ENCODE measurements at regions not wholly inside any gene's neighbourhood (a gene's known extent, or its start where the extent isn't known, plus 50 kb on each side); places are given as distances from the start of the nearest gene placed in this dataset.
A peak's percentile ranks its signal among the peaks of the same experiment; 100 is the strongest.

- Histone ChIP-seq H3K27ac (ENCODE audit: insufficient read depth in 1 of 2, low read depth in 1 of 2, low read length in 2 of 2, poor library complexity in 1 of 2, severe bottlenecking in 2 of 2) (no peak overlapping the region), H3K36me3 (ENCODE audit: control insufficient read depth in 4 of 4, insufficient read depth in 4 of 4, low read length in 3 of 4) (no peaks in the 10 kb centered on the region), H3K4me1 (ENCODE audit: control extremely low read depth in 1 of 4, control insufficient read depth in 4 of 4, insufficient read depth in 4 of 4, low read length in 3 of 4) (peaks cover 0 to 2% (median 0%) of the 10 kb centered on the region in 4 experiments), H3K4me3 (ENCODE audit: control insufficient read depth in 1 of 7, extremely low read depth in 1 of 7, insufficient read depth in 4 of 7, low read depth in 2 of 7, low read length in 6 of 7) (no peak overlapping the region), H3K9me3 (ENCODE audit: control extremely low read depth in 1 of 5, control insufficient read depth in 4 of 5, insufficient read depth in 2 of 5, low read depth in 1 of 5, low read length in 4 of 5) (peaks cover 0 to 3% (median 0%) of the 10 kb centered on the region in 5 experiments), H3K27me3 (replicated peaks in 2 of 5; ENCODE audit: control insufficient read depth in 4 of 5, insufficient read depth in 5 of 5, low read length in 4 of 5) (peaks cover 0 to 2% (median 0%) of the 10 kb centered on the region in 5 experiments)
- no CpG with 5 or more reads among the region's 1 CpG for WGBS (ENCODE audit: insufficient coverage)
- CTCF ChIA-PET: interaction anchor here (1.0 kb wide), 1 partner anchor 10 kb away, joined by 3 read pairs; no protein-coding TSS in a partner anchor
- DNase-seq: no peak
- POLR2A ChIA-PET: no interaction called here
Measured at GRCh38 chr1:72637593-72637992, 355.3 kb upstream of the NEGR1 start.

- Histone ChIP-seq H3K36me3 (ENCODE audit: control insufficient read depth in 4 of 4, insufficient read depth in 4 of 4, low read length in 3 of 4) (no peaks in the 10 kb centered on the region), H3K27ac (ENCODE audit: insufficient read depth in 1 of 2, low read depth in 1 of 2, low read length in 2 of 2, poor library complexity in 1 of 2, severe bottlenecking in 2 of 2) (no peak overlapping the region), H3K4me3 (ENCODE audit: control insufficient read depth in 1 of 7, extremely low read depth in 1 of 7, insufficient read depth in 4 of 7, low read depth in 2 of 7, low read length in 6 of 7) (no peak overlapping the region), H3K27me3 (replicated peaks in 2 of 5; ENCODE audit: control insufficient read depth in 4 of 5, insufficient read depth in 5 of 5, low read length in 4 of 5) (peaks cover 0 to 2% (median 0%) of the 10 kb centered on the region in 5 experiments), H3K9me3 (ENCODE audit: control extremely low read depth in 1 of 5, control insufficient read depth in 4 of 5, insufficient read depth in 2 of 5, low read depth in 1 of 5, low read length in 4 of 5) (peaks cover 0 to 3% (median 0%) of the 10 kb centered on the region in 5 experiments), H3K4me1 (ENCODE audit: control extremely low read depth in 1 of 4, control insufficient read depth in 4 of 4, insufficient read depth in 4 of 4, low read length in 3 of 4) (peaks cover 0 to 2% (median 0%) of the 10 kb centered on the region in 4 experiments)
- no peak for DNase-seq
- POLR2A ChIA-PET: no interaction called here
- 100% methylated on average over 2 of the region's 2 CpGs for WGBS (ENCODE audit: insufficient coverage)
- CTCF ChIA-PET: interaction anchor here (1.0 kb wide), 1 partner anchor 11 kb away, joined by 3 read pairs; no protein-coding TSS in a partner anchor
Measured at GRCh38 chr1:72636631-72637030, 354.3 kb upstream of the NEGR1 start.

GRCh38 chr1:72635719-72636118 lies 353.4 kb upstream of the NEGR1 start:
- POLR2A ChIA-PET: no interaction called here
- no peaks in the 10 kb centered on the region for H3K36me3 ChIP-seq (ENCODE audit: control insufficient read depth in 4 of 4, insufficient read depth in 4 of 4, low read length in 3 of 4)
- peaks cover 0 to 3% (median 0%) of the 10 kb centered on the region in 5 experiments for H3K9me3 ChIP-seq (ENCODE audit: control extremely low read depth in 1 of 5, control insufficient read depth in 4 of 5, insufficient read depth in 2 of 5, low read depth in 1 of 5, low read length in 4 of 5)
- peaks cover 0 to 2% (median 0%) of the 10 kb centered on the region in 4 experiments for H3K4me1 ChIP-seq (ENCODE audit: control extremely low read depth in 1 of 4, control insufficient read depth in 4 of 4, insufficient read depth in 4 of 4, low read length in 3 of 4)
- CTCF ChIA-PET: interaction anchor here (1.6 kb wide), 1 partner anchor 12 kb away, joined by 5 read pairs; no protein-coding TSS in a partner anchor
- no peak overlapping the region for H3K4me3 ChIP-seq (ENCODE audit: control insufficient read depth in 1 of 7, extremely low read depth in 1 of 7, insufficient read depth in 4 of 7, low read depth in 2 of 7, low read length in 6 of 7)
- WGBS (ENCODE audit: insufficient coverage): 43% methylated on average over 2 of the region's 5 CpGs
- H3K27ac ChIP-seq (ENCODE audit: insufficient read depth in 1 of 2, low read depth in 1 of 2, low read length in 2 of 2, poor library complexity in 1 of 2, severe bottlenecking in 2 of 2): no peak overlapping the region
- H3K27me3 ChIP-seq (replicated peaks in 2 of 5; ENCODE audit: control insufficient read depth in 4 of 5, insufficient read depth in 5 of 5, low read length in 4 of 5): peaks cover 0 to 2% (median 0%) of the 10 kb centered on the region in 5 experiments
- DNase-seq: peak; percentile 2 to 47 (median 35)

GRCh38 chr1:72634946-72635345 lies 352.6 kb upstream of the NEGR1 start:
- ChIA-PET POLR2A (interaction anchor here (0.6 kb wide), 1 partner anchor 11 kb away, joined by 3 read pairs; no protein-coding TSS in a partner anchor), CTCF (interaction anchor here (1.6 kb wide), 1 partner anchor 11 kb away, joined by 5 read pairs; no protein-coding TSS in a partner anchor)
- peaks cover 0 to 2% (median 0%) of the 10 kb centered on the region in 5 experiments for H3K27me3 ChIP-seq (replicated peaks in 2 of 5; ENCODE audit: control insufficient read depth in 4 of 5, insufficient read depth in 5 of 5, low read length in 4 of 5)
- WGBS (ENCODE audit: insufficient coverage): 100% methylated on average over 2 of the region's 3 CpGs
- H3K4me3 ChIP-seq (ENCODE audit: control insufficient read depth in 1 of 7, extremely low read depth in 1 of 7, insufficient read depth in 4 of 7, low read depth in 2 of 7, low read length in 6 of 7): no peak overlapping the region
- no peaks in the 10 kb centered on the region for H3K36me3 ChIP-seq (ENCODE audit: control insufficient read depth in 4 of 4, insufficient read depth in 4 of 4, low read length in 3 of 4)
- no peak overlapping the region for H3K27ac ChIP-seq (ENCODE audit: insufficient read depth in 1 of 2, low read depth in 1 of 2, low read length in 2 of 2, poor library complexity in 1 of 2, severe bottlenecking in 2 of 2)
- DNase-seq: no peak
- H3K4me1 ChIP-seq (ENCODE audit: control extremely low read depth in 1 of 4, control insufficient read depth in 4 of 4, insufficient read depth in 4 of 4, low read length in 3 of 4): peaks cover 0 to 2% (median 0%) of the 10 kb centered on the region in 4 experiments
- H3K9me3 ChIP-seq (ENCODE audit: control extremely low read depth in 1 of 5, control insufficient read depth in 4 of 5, insufficient read depth in 2 of 5, low read depth in 1 of 5, low read length in 4 of 5): no peaks in the 10 kb centered on the region

GRCh38 chr1:72631449-72631848 lies 349.1 kb upstream of the NEGR1 start:
- WGBS (ENCODE audit: insufficient coverage): 100% methylated on average over 1 of the region's 2 CpGs
- no peaks in the 10 kb centered on the region for H3K9me3 ChIP-seq (ENCODE audit: control extremely low read depth in 1 of 5, control insufficient read depth in 4 of 5, insufficient read depth in 2 of 5, low read depth in 1 of 5, low read length in 4 of 5)
- H3K4me3 ChIP-seq (ENCODE audit: control insufficient read depth in 1 of 7, extremely low read depth in 1 of 7, insufficient read depth in 4 of 7, low read depth in 2 of 7, low read length in 6 of 7): no peak overlapping the region
- H3K27ac ChIP-seq (ENCODE audit: insufficient read depth in 1 of 2, low read depth in 1 of 2, low read length in 2 of 2, poor library complexity in 1 of 2, severe bottlenecking in 2 of 2): no peak overlapping the region
- H3K4me1 ChIP-seq (ENCODE audit: control extremely low read depth in 1 of 4, control insufficient read depth in 4 of 4, insufficient read depth in 4 of 4, low read length in 3 of 4): peaks cover 0 to 2% (median 0%) of the 10 kb centered on the region in 4 experiments
- CTCF ChIA-PET: no interaction called here
- peaks cover 0 to 2% (median 0%) of the 10 kb centered on the region in 5 experiments for H3K27me3 ChIP-seq (replicated peaks in 2 of 5; ENCODE audit: control insufficient read depth in 4 of 5, insufficient read depth in 5 of 5, low read length in 4 of 5)
- no peaks in the 10 kb centered on the region for H3K36me3 ChIP-seq (ENCODE audit: control insufficient read depth in 4 of 4, insufficient read depth in 4 of 4, low read length in 3 of 4)
- POLR2A ChIA-PET: no interaction called here
- DNase-seq: no peak

- peak overlapping the region in 6 of 7 experiments; percentile 42 to 84 (median 61) for H3K4me3 ChIP-seq (ENCODE audit: control insufficient read depth in 1 of 7, extremely low read depth in 1 of 7, insufficient read depth in 4 of 7, low read depth in 2 of 7, low read length in 6 of 7)
- H3K27me3 ChIP-seq (replicated peaks in 2 of 5; ENCODE audit: control insufficient read depth in 4 of 5, insufficient read depth in 5 of 5, low read length in 4 of 5): no peaks in the 10 kb centered on the region
- H3K27ac ChIP-seq (ENCODE audit: insufficient read depth in 1 of 2, low read depth in 1 of 2, low read length in 2 of 2, poor library complexity in 1 of 2, severe bottlenecking in 2 of 2): peak overlapping the region in 1 of 2 experiments; percentile 51
- no peaks in the 10 kb centered on the region for H3K9me3 ChIP-seq (ENCODE audit: control extremely low read depth in 1 of 5, control insufficient read depth in 4 of 5, insufficient read depth in 2 of 5, low read depth in 1 of 5, low read length in 4 of 5)
- H3K36me3 ChIP-seq (ENCODE audit: control insufficient read depth in 4 of 4, insufficient read depth in 4 of 4, low read length in 3 of 4): no peaks in the 10 kb centered on the region
- POLR2A ChIA-PET: interaction anchor here (0.7 kb wide), 1 partner anchor 11 kb away, joined by 3 read pairs; no protein-coding TSS in a partner anchor
- DNase-seq: peak; percentile 54 to 71 (median 69)
- WGBS (ENCODE audit: insufficient coverage): 26% methylated on average over 4 of the region's 4 CpGs
- CTCF ChIA-PET: interaction anchor here (1.0 to 1.4 kb wide), 5 partner anchors 10 to 339 kb away, joined by 3 to 5 read pairs (median 5); no protein-coding TSS in a partner anchor
- peaks cover 0 to 3% (median 1%) of the 10 kb centered on the region in 4 experiments for H3K4me1 ChIP-seq (ENCODE audit: control extremely low read depth in 1 of 4, control insufficient read depth in 4 of 4, insufficient read depth in 4 of 4, low read length in 3 of 4)
Measured at GRCh38 chr1:72623299-72623708, 341.0 kb upstream of the NEGR1 start.

GRCh38 chr1:72620453-72620852 lies 338.1 kb upstream of the NEGR1 start:
- Histone ChIP-seq H3K4me3 (ENCODE audit: control insufficient read depth in 1 of 7, extremely low read depth in 1 of 7, insufficient read depth in 4 of 7, low read depth in 2 of 7, low read length in 6 of 7) (no peak overlapping the region), H3K36me3 (ENCODE audit: control insufficient read depth in 4 of 4, insufficient read depth in 4 of 4, low read length in 3 of 4) (no peaks in the 10 kb centered on the region), H3K27ac (ENCODE audit: insufficient read depth in 1 of 2, low read depth in 1 of 2, low read length in 2 of 2, poor library complexity in 1 of 2, severe bottlenecking in 2 of 2) (no peak overlapping the region), H3K4me1 (ENCODE audit: control extremely low read depth in 1 of 4, control insufficient read depth in 4 of 4, insufficient read depth in 4 of 4, low read length in 3 of 4) (peaks cover 0 to 3% (median 1%) of the 10 kb centered on the region in 4 experiments), H3K9me3 (ENCODE audit: control extremely low read depth in 1 of 5, control insufficient read depth in 4 of 5, insufficient read depth in 2 of 5, low read depth in 1 of 5, low read length in 4 of 5) (no peaks in the 10 kb centered on the region), H3K27me3 (replicated peaks in 2 of 5; ENCODE audit: control insufficient read depth in 4 of 5, insufficient read depth in 5 of 5, low read length in 4 of 5) (no peaks in the 10 kb centered on the region)
- no peak for DNase-seq
- ChIA-PET CTCF (no interaction called here), POLR2A (no interaction called here)
- no CpG with 5 or more reads among the region's 2 CpGs for WGBS (ENCODE audit: insufficient coverage)
